ENCODE measurements at regions not wholly inside any gene's neighbourhood (a gene's known extent, or its start where the extent isn't known, plus 50 kb on each side); places are given as distances from the start of the nearest gene placed in this dataset.

GRCh38 chr12:125271892-125272291, 206.7 kb downstream of the AACS start:
- DNase-seq (ENCODE audit: low read depth) = no peak

GRCh38 chr12:125272383-125272933, 207.2 kb downstream of the AACS start:
- DNase-seq (ENCODE audit: low read depth) = no peak

- no peak for DNase-seq (ENCODE audit: low read depth)
Observed at GRCh38 chr12:125276567-125276966, 211.3 kb downstream of the AACS start.

- DNase-seq (ENCODE audit: low read depth) = no peak
Observed at GRCh38 chr12:125280482-125281377, 215.5 kb downstream of the AACS start.

- no peak for DNase-seq (ENCODE audit: low read depth)
Observed at GRCh38 chr12:125282921-125283320, 217.7 kb downstream of the AACS start.

GRCh38 chr12:125283521-125283920, 218.3 kb downstream of the AACS start:
- no peak for DNase-seq (ENCODE audit: low read depth)

- no peak for DNase-seq (ENCODE audit: low read depth)
Observed at GRCh38 chr12:125284087-125284486, 218.9 kb downstream of the AACS start.

GRCh38 chr12:125284945-125285685, 219.9 kb downstream of the AACS start:
- no peak for DNase-seq (ENCODE audit: low read depth)

- no peak for DNase-seq (ENCODE audit: low read depth)
Observed at GRCh38 chr12:125286005-125286727, 220.9 kb downstream of the AACS start.

GRCh38 chr12:125287155-125287847, 222.1 kb downstream of the AACS start:
- no peak for DNase-seq (ENCODE audit: low read depth)

- DNase-seq (ENCODE audit: low read depth) = no peak
Observed at GRCh38 chr12:125288931-125289928, 224.0 kb downstream of the AACS start.

- no peak for DNase-seq (ENCODE audit: low read depth)
Observed at GRCh38 chr12:125289970-125290369, 224.7 kb downstream of the AACS start.

GRCh38 chr12:125292700-125293099, 227.5 kb downstream of the AACS start:
- no peak for DNase-seq (ENCODE audit: low read depth)

- no peak for DNase-seq (ENCODE audit: low read depth)
Observed at GRCh38 chr12:125295550-125295949, 230.3 kb downstream of the AACS start.

- no peak for DNase-seq (ENCODE audit: low read depth)
Observed at GRCh38 chr12:125296701-125297100, 231.5 kb downstream of the AACS start.

GRCh38 chr12:125299840-125300239, 234.6 kb downstream of the AACS start:
- DNase-seq (ENCODE audit: low read depth) = no peak

GRCh38 chr12:125300249-125300648, 235.0 kb downstream of the AACS start:
- no peak for DNase-seq (ENCODE audit: low read depth)

GRCh38 chr12:125303337-125303736, 238.1 kb downstream of the AACS start:
- no peak for DNase-seq (ENCODE audit: low read depth)

- no peak for DNase-seq (ENCODE audit: low read depth)
Observed at GRCh38 chr12:125304029-125304428, 238.8 kb downstream of the AACS start.

- no peak for DNase-seq (ENCODE audit: low read depth)
Observed at GRCh38 chr12:125305231-125305630, 240.0 kb downstream of the AACS start.
